ENCODE measurements at regions not wholly inside any gene's neighbourhood (a gene's known extent, or its start where the extent isn't known, plus 50 kb on each side); places are given as distances from the start of the nearest gene placed in this dataset.

- 7% methylated on average over 1 of the region's 1 CpG for WGBS (ENCODE audit: insufficient coverage, low coverage, missing lambda C conversion rate)
- POLR2A ChIA-PET: no interaction called here
- in situ Hi-C loops (cut with MboI): no loop called here
- TF ChIP-seq ZNF445 (CRISPR knock-in tag; IDR thresholded peaks at IDR 0.05; ENCODE audit: low read depth) (no peak), CBX2 (IDR thresholded peaks at IDR 0.05; ENCODE audit: insufficient read depth, low read length, poor library complexity, severe bottlenecking) (no peak), TBP (optimal IDR thresholded peaks at IDR 0.05; ENCODE audit: low read depth, low read length) (no peak), JUNB (CRISPR knock-in tag; conservative IDR thresholded peaks at IDR 0.05) (no peak), KAT7 (CRISPR knock-in tag; IDR thresholded peaks at IDR 0.05; ENCODE audit: borderline replicate concordance) (no peak), ZNF551 (CRISPR knock-in tag; IDR thresholded peaks at IDR 0.05) (no peak)
- TF ChIP-seq, protein P1, sequence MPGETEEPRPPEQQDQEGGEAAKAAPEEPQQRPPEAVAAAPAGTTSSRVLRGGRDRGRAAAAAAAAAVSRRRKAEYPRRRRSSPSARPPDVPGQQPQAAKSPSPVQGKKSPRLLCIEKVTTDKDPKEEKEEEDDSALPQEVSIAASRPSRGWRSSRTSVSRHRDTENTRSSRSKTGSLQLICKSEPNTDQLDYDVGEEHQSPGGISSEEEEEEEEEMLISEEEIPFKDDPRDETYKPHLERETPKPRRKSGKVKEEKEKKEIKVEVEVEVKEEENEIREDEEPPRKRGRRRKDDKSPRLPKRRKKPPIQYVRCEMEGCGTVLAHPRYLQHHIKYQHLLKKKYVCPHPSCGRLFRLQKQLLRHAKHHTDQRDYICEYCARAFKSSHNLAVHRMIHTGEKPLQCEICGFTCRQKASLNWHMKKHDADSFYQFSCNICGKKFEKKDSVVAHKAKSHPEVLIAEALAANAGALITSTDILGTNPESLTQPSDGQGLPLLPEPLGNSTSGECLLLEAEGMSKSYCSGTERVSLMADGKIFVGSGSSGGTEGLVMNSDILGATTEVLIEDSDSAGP (CRISPR knock-in tag; IDR thresholded peaks at IDR 0.05): no peak
- TF ChIP-seq, protein P2, sequence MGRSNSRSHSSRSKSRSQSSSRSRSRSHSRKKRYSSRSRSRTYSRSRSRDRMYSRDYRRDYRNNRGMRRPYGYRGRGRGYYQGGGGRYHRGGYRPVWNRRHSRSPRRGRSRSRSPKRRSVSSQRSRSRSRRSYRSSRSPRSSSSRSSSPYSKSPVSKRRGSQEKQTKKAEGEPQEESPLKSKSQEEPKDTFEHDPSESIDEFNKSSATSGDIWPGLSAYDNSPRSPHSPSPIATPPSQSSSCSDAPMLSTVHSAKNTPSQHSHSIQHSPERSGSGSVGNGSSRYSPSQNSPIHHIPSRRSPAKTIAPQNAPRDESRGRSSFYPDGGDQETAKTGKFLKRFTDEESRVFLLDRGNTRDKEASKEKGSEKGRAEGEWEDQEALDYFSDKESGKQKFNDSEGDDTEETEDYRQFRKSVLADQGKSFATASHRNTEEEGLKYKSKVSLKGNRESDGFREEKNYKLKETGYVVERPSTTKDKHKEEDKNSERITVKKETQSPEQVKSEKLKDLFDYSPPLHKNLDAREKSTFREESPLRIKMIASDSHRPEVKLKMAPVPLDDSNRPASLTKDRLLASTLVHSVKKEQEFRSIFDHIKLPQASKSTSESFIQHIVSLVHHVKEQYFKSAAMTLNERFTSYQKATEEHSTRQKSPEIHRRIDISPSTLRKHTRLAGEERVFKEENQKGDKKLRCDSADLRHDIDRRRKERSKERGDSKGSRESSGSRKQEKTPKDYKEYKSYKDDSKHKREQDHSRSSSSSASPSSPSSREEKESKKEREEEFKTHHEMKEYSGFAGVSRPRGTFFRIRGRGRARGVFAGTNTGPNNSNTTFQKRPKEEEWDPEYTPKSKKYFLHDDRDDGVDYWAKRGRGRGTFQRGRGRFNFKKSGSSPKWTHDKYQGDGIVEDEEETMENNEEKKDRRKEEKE (IDR thresholded peaks at IDR 0.05; ENCODE audit: borderline replicate concordance in 1 of 2, control insufficient read depth in 1 of 2, low read depth in 2 of 2, low read length in 1 of 2): no peak
These were observed 1191.0 kb upstream of the NCAM2 start for GRCh38 chr21:19807201-19807600.

More at GRCh38 chr21:19807201-19807600, 1191.0 kb upstream of the NCAM2 start:
- no peak for FAIRE-seq
- no peak overlapping the region for H3K9ac ChIP-seq (ENCODE audit: insufficient read depth in 1 of 2, low read depth in 2 of 2, low read length in 2 of 2)
- H3K27ac ChIP-seq (ENCODE audit: extremely low read depth, low read depth, low read length): no peak overlapping the region
- no peak overlapping the region for H2AFZ ChIP-seq (ENCODE audit: low read depth, low read length)
- H3K4me1 ChIP-seq (replicated peaks in 1 of 2; ENCODE audit: control insufficient read depth in 2 of 2, insufficient read depth in 2 of 2, low read length in 2 of 2): no peaks in the 10 kb centered on the region
- intact Hi-C loops (cut with micrococcal nuclease): no loop called here
- H4K20me1 ChIP-seq (replicated peaks; ENCODE audit: control insufficient read depth, insufficient read depth, low read length): no peaks in the 10 kb centered on the region
- CTCF ChIA-PET (ENCODE audit: low intra/inter-chr PET ratio): no interaction called here
- H3K9me1 ChIP-seq (ENCODE audit: control insufficient read depth, insufficient read depth, low read length): no peaks in the 10 kb centered on the region
- H3K36me3 ChIP-seq (ENCODE audit: control insufficient read depth, insufficient read depth, low read length): no peaks in the 10 kb centered on the region
- H3K9me3 ChIP-seq (replicated peaks; ENCODE audit: control insufficient read depth, insufficient read depth, low read depth, low read length): no peaks in the 10 kb centered on the region
- no peak for ATAC-seq
- H3K4me3 ChIP-seq: no peak overlapping the region
- H3K27me3 ChIP-seq (ENCODE audit: control insufficient read depth in 2 of 2, insufficient read depth in 2 of 2, low read length in 2 of 2): no peaks in the 10 kb centered on the region
- no peak for DNase-seq (ENCODE audit: extremely low read depth in 1 of 4, low spot score in 3 of 4)
- H3K4me2 ChIP-seq (ENCODE audit: insufficient read depth, low read length): no peak overlapping the region
- no peaks in the 10 kb centered on the region for H3K79me2 ChIP-seq (ENCODE audit: control insufficient read depth, insufficient read depth, low read length)
- no TSS peak for BruUV-seq (replicated peaks)

All from K562 (cell line).